RWPE2 (cell line): ENCODE measurements at regions not wholly inside any gene's neighbourhood (a gene's known extent, or its start where the extent isn't known, plus 50 kb on each side); places are given as distances from the start of the nearest gene placed in this dataset.

Experiments used
- ATAC-seq: fragments of 200-7000 bp; cut with Tn5 transposase; 3 replicates; pipeline ENCODE4 v1.9.1; 2021; ENCODE audit warnings: low read depth
- DNase-seq: peaks from one replicate; pipeline ENCODE4 v3.0.0-alpha.2; 2020; ENCODE audit warnings: low spot score
- H3K27ac ChIP-seq: fragments of 450-650 bp; 2 replicates; pipeline ENCODE4 v1.5.1; 2017; ENCODE audit warnings: mild to moderate bottlenecking; ENCODE audit not compliant: poor library complexity, severe bottlenecking
- H3K27me3 ChIP-seq: fragments of 250-450 bp; sonication (Bioruptor Pico); 2 replicates; pipeline ENCODE4 v1.5.1; 2021; ENCODE audit warnings: mild to moderate bottlenecking, moderate library complexity; ENCODE audit not compliant: insufficient read depth, poor library complexity, severe bottlenecking
- H3K36me3 ChIP-seq: fragments of 250-450 bp; sonication (Bioruptor Pico); 2 replicates; pipeline ENCODE4 v1.5.1; 2020; ENCODE audit warnings: low read depth, mild to moderate bottlenecking, moderate library complexity
- H3K4me1 ChIP-seq: fragments of 250-450 bp; sonication (Bioruptor Pico); 2 replicates; pipeline ENCODE4 v1.5.1; 2021; ENCODE audit warnings: mild to moderate bottlenecking, moderate library complexity; ENCODE audit not compliant: insufficient read depth, poor library complexity, severe bottlenecking
- H3K4me3 ChIP-seq: fragments of 250-450 bp; sonication (Bioruptor Pico); 2 replicates; pipeline ENCODE4 v1.5.1; 2021; ENCODE audit warnings: mild to moderate bottlenecking, moderate library complexity; ENCODE audit not compliant: severe bottlenecking
- H3K9me3 ChIP-seq: fragments of 250-450 bp; sonication (Bioruptor Pico); 2 replicates; pipeline ENCODE4 v1.5.1; 2021; ENCODE audit warnings: mild to moderate bottlenecking, moderate library complexity; ENCODE audit not compliant: severe bottlenecking
- TF ChIP-seq, protein P1 (sequence below): fragments of 450-650 bp; IDR thresholded peaks from one replicate; pipeline ENCODE4 v1.5.1; 2017; ENCODE audit warnings: mild to moderate bottlenecking, moderate library complexity; ENCODE audit not compliant: poor library complexity, severe bottlenecking

- TF ChIP-seq, protein P1, sequence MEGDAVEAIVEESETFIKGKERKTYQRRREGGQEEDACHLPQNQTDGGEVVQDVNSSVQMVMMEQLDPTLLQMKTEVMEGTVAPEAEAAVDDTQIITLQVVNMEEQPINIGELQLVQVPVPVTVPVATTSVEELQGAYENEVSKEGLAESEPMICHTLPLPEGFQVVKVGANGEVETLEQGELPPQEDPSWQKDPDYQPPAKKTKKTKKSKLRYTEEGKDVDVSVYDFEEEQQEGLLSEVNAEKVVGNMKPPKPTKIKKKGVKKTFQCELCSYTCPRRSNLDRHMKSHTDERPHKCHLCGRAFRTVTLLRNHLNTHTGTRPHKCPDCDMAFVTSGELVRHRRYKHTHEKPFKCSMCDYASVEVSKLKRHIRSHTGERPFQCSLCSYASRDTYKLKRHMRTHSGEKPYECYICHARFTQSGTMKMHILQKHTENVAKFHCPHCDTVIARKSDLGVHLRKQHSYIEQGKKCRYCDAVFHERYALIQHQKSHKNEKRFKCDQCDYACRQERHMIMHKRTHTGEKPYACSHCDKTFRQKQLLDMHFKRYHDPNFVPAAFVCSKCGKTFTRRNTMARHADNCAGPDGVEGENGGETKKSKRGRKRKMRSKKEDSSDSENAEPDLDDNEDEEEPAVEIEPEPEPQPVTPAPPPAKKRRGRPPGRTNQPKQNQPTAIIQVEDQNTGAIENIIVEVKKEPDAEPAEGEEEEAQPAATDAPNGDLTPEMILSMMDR: no peak
- DNase-seq (no peak), ATAC-seq (no peak)
These were observed 51.7 kb upstream of the ACP3 start for GRCh38 chr3:132265488-132265887.

GRCh38 chr3:132267391-132267993, 49.7 kb upstream of the ACP3 start:
- DNase-seq: no peak
- H3K36me3 ChIP-seq: no peaks in the 10 kb centered on the region
- no peak for ATAC-seq
- TF ChIP-seq, protein P1: no peak
- no peaks in the 10 kb centered on the region for H3K9me3 ChIP-seq
- H3K27me3 ChIP-seq: no peaks in the 10 kb centered on the region
- H3K27ac ChIP-seq: no peak overlapping the region
- H3K4me3 ChIP-seq: no peak overlapping the region
- H3K4me1 ChIP-seq: no peaks in the 10 kb centered on the region

More at GRCh38 chr3:132265488-132265887, 51.7 kb upstream of the ACP3 start:
- Histone ChIP-seq H3K4me1 (no peaks in the 10 kb centered on the region), H3K9me3 (no peaks in the 10 kb centered on the region), H3K27ac (no peak overlapping the region), H3K36me3 (no peaks in the 10 kb centered on the region), H3K27me3 (no peaks in the 10 kb centered on the region), H3K4me3 (no peak overlapping the region)
